KMS-11 (cell line): ENCODE measurements at regions not wholly inside any gene's neighbourhood (a gene's known extent, or its start where the extent isn't known, plus 50 kb on each side); places are given as distances from the start of the nearest gene placed in this dataset.

Source experiments
- H2AFZ ChIP-seq: fragments of 200-600 bp; sonication (generic); 2 replicates; pipeline ENCODE4 v1.6.1; 2016; ENCODE audit warnings: antibody characterized with exemption, mixed run types, low read depth
- H3K27ac ChIP-seq: fragments of 200-600 bp; sonication (generic); 2 replicates; pipeline ENCODE4 v1.6.1; 2016; ENCODE audit warnings: mild to moderate bottlenecking, mixed run types
- H3K27me3 ChIP-seq: fragments of 200-600 bp; sonication (generic); 2 replicates; pipeline ENCODE4 v1.6.1; 2017; ENCODE audit warnings: mild to moderate bottlenecking, low read depth, mixed run types, moderate library complexity; ENCODE audit not compliant: insufficient read depth
- H3K36me3 ChIP-seq: fragments of 200-600 bp; sonication (generic); 2 replicates; pipeline ENCODE4 v1.6.1; 2017; ENCODE audit warnings: mild to moderate bottlenecking, mixed run types; ENCODE audit not compliant: insufficient read depth
- H3K4me1 ChIP-seq: fragments of 200-600 bp; sonication (generic); 2 replicates; pipeline ENCODE4 v1.6.1; 2016; ENCODE audit warnings: mild to moderate bottlenecking, low read depth, mixed run types; ENCODE audit not compliant: poor library complexity, severe bottlenecking
- H3K4me2 ChIP-seq: fragments of 200-600 bp; sonication (generic); 2 replicates; pipeline ENCODE4 v1.7.0; 2016; ENCODE audit warnings: mild to moderate bottlenecking, mixed run types
- H3K4me3 ChIP-seq: fragments of 200-600 bp; sonication (generic); IDR thresholded peaks from 2 replicates; pipeline ENCODE4 v1.6.1; 2017; ENCODE audit warnings: low read depth, low read length, mixed read lengths; ENCODE audit not compliant: insufficient read depth
- H3K79me2 ChIP-seq: fragments of 200-600 bp; sonication (generic); 2 replicates; pipeline ENCODE4 v1.6.1; 2016; ENCODE audit warnings: low read depth, mixed run types; ENCODE audit not compliant: insufficient read depth
- H3K9ac ChIP-seq: fragments of 200-600 bp; sonication (generic); 2 replicates; pipeline ENCODE4 v1.6.1; 2016; ENCODE audit warnings: mild to moderate bottlenecking, mixed run types
- H4K20me1 ChIP-seq: fragments of 200-600 bp; sonication (generic); 2 replicates; pipeline ENCODE4 v1.6.1; 2016; ENCODE audit warnings: mild to moderate bottlenecking, mixed run types; ENCODE audit not compliant: insufficient read depth
- TF ChIP-seq, protein P1 (sequence below): fragments of 200-600 bp; sonication (generic); conservative IDR thresholded peaks from 2 replicates; pipeline ENCODE4 v1.6.1; 2017; ENCODE audit warnings: low read depth, mild to moderate bottlenecking, antibody characterized with exemption, low read length, moderate library complexity, mixed read lengths

DNA sequence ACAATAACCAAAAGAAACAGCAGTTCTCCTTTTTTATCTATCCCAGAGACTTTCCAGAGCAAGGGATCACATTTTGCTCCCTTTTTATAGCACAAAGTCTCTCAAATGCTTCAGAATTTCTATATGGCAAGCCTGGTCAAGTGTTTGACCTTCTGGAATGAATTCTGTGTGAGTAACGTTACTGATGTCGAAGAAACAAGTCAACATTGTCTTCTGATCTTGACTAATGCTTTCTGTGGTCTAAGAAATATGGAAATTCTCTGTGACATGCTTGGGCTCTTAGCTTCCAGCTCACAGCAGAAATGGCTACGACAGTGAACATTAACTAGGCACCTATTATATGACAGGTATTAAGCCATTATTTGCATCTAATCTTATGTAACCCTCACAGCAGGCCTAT lies 411.7 kb downstream of the CADM1 start:
- H3K27ac ChIP-seq: no peak overlapping the region
- no peaks in the 10 kb centered on the region for H3K36me3 ChIP-seq
- H4K20me1 ChIP-seq: no peaks in the 10 kb centered on the region
- H3K27me3 ChIP-seq: no peaks in the 10 kb centered on the region
- H3K79me2 ChIP-seq: no peaks in the 10 kb centered on the region
- no peak overlapping the region for H3K9ac ChIP-seq
- H3K4me1 ChIP-seq: no peaks in the 10 kb centered on the region
- no peak overlapping the region for H2AFZ ChIP-seq
- H3K4me3 ChIP-seq: no peak overlapping the region
- H3K4me2 ChIP-seq: no peak overlapping the region
- TF ChIP-seq, protein P1, sequence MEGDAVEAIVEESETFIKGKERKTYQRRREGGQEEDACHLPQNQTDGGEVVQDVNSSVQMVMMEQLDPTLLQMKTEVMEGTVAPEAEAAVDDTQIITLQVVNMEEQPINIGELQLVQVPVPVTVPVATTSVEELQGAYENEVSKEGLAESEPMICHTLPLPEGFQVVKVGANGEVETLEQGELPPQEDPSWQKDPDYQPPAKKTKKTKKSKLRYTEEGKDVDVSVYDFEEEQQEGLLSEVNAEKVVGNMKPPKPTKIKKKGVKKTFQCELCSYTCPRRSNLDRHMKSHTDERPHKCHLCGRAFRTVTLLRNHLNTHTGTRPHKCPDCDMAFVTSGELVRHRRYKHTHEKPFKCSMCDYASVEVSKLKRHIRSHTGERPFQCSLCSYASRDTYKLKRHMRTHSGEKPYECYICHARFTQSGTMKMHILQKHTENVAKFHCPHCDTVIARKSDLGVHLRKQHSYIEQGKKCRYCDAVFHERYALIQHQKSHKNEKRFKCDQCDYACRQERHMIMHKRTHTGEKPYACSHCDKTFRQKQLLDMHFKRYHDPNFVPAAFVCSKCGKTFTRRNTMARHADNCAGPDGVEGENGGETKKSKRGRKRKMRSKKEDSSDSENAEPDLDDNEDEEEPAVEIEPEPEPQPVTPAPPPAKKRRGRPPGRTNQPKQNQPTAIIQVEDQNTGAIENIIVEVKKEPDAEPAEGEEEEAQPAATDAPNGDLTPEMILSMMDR: no peak

DNA sequence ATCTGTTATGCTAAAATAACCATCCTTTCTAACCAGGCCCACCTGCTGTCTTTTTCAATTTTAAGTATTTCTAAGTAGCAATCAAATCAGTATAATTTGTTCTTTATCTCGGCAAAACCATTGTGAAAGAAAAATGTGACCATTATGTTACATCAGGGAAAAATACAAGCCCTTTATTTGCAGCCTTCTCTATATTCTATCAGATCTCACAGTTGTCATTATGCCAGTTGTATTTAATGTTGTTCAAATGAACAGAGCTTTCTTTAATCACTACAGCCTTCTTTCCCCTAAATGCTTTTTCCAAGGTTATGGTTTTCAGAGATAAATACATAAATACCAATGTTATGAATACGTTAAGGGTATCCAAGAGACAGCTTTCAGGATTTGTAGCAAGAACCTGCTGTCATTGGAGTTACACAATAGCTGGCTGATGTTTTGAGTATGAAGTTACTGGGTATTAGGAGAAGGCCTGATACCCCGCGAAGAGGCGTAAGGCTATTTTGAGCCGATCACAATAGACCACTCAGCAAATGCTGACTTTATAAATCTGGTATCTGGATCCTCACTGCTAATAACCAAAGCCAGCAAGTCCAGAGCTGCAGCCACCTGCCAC lies 406.3 kb downstream of the CADM1 start:
- H3K4me2 ChIP-seq: no peak overlapping the region
- TF ChIP-seq, protein P1: no peak
- no peaks in the 10 kb centered on the region for H3K79me2 ChIP-seq
- no peak overlapping the region for H3K27ac ChIP-seq
- no peak overlapping the region for H3K4me3 ChIP-seq
- no peaks in the 10 kb centered on the region for H3K27me3 ChIP-seq
- H3K36me3 ChIP-seq: no peaks in the 10 kb centered on the region
- H2AFZ ChIP-seq: no peak overlapping the region
- H4K20me1 ChIP-seq: no peaks in the 10 kb centered on the region
- H3K9ac ChIP-seq: no peak overlapping the region
- H3K4me1 ChIP-seq: no peaks in the 10 kb centered on the region

DNA sequence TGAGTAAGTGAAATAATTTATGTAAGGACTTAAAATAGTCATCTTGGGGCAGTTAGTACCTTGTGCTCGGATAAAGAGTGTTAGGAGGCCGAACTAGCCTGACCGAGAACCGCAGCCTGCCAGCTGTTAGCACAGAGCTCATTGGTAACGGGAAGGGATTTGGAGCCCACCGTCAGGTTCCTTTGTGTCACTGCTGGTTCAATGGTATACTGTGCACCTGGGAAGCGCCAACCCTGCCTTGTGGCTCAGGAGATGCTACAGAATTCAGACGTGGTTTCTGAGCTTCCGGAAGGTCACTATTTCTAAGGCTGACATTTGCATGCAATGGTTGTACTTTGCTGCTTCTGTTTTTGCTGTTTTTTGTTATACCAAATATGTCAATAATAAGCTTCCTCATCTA lies 403.5 kb downstream of the CADM1 start:
- TF ChIP-seq, protein P1: no peak
- Histone ChIP-seq H3K4me3 (no peak overlapping the region), H3K79me2 (no peaks in the 10 kb centered on the region), H3K36me3 (no peaks in the 10 kb centered on the region), H3K4me2 (no peak overlapping the region), H4K20me1 (no peaks in the 10 kb centered on the region), H3K27me3 (no peaks in the 10 kb centered on the region), H3K27ac (no peak overlapping the region), H2AFZ (no peak overlapping the region), H3K4me1 (no peaks in the 10 kb centered on the region), H3K9ac (no peak overlapping the region)

DNA sequence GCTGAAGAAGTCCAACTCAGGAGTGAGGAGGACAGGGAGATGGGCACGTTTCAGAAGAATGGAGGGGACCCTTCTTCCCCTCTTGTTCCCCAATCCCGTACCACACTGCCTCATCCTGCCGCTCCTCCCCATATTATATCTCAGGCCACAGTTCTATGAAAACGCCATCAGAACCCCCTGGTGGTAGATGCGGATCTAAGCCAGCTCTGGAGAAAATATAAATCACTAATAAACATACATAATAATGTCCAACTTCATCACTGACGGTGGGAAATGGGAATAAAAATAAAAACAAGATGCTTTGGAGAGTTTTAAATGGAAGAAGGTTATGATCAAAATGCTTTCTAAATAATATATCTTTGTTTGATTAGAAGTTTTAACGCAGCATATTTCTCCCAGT lies 400.3 kb downstream of the CADM1 start:
- no peaks in the 10 kb centered on the region for H4K20me1 ChIP-seq
- no peaks in the 10 kb centered on the region for H3K4me1 ChIP-seq
- H3K4me2 ChIP-seq: no peak overlapping the region

More for the DNA sequence above, 400.3 kb downstream of the CADM1 start:
- TF ChIP-seq, protein P1: no peak
- H2AFZ ChIP-seq: no peak overlapping the region
- no peaks in the 10 kb centered on the region for H3K36me3 ChIP-seq
- H3K9ac ChIP-seq: no peak overlapping the region
- no peaks in the 10 kb centered on the region for H3K27me3 ChIP-seq
- H3K79me2 ChIP-seq: no peaks in the 10 kb centered on the region
- no peak overlapping the region for H3K4me3 ChIP-seq
- no peak overlapping the region for H3K27ac ChIP-seq
